ENCODE measurements at regions not wholly inside any gene's neighbourhood (a gene's known extent, or its start where the extent isn't known, plus 50 kb on each side); places are given as distances from the start of the nearest gene placed in this dataset.
"Not testable (repeated sequence)": the region's sequence is repeated elsewhere in the genome, so short reads cannot be mapped to it uniquely, and the experiment has no call there.

DNA sequence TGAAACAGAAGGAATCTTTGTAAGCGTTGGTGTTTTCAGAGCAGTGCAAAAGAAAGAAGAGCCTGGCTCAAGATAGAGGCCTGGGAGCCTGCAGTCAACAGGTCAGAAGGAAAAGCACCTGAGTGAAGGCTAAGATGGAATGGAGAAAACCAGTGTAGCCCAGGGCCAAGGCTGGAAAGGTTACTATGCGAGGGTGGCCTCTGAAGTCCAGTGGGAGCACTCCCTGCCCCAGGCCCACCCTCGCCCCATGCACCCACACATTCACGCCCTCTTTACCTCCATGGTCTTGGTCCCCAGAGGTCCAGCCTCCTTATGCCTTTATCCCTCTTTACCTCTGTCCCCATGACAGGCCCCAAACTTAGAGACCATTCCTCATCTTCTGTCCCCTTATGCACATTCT is 169.2 kb upstream of the ZNF644 start:
- no peaks in the 10 kb centered on the region for H3K36me3 ChIP-seq (ENCODE audit: low read depth)
- ATAC-seq (ENCODE audit: low read depth), result no peak

DNA sequence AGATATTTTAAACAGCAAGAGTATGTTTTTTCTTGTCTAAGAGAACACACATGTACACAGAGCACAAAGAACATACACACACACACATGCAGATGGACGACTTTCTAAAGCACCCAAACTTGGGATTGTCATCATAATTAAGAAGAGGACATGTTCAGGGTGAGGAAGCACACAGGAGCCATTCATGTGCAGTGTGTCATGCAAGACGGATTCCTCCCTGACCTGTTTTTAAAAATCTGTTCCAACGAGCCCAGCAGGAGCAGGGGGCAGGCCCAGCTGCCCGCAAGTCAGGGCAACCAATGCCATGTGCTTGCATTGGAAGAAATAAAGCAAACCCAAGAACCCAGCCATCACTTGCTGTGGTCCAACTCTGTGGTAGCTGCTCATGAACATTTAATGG is 167.3 kb upstream of the ZNF644 start:
- Histone ChIP-seq H3K27ac (ENCODE audit: poor library complexity, severe bottlenecking) (no peak overlapping the region), H3K27me3 (ENCODE audit: insufficient read depth, poor library complexity, severe bottlenecking) (no peaks in the 10 kb centered on the region), H3K9me3 (ENCODE audit: severe bottlenecking) (no peaks in the 10 kb centered on the region), H3K36me3 (ENCODE audit: low read depth) (no peaks in the 10 kb centered on the region), H3K4me3 (ENCODE audit: severe bottlenecking) (no peak overlapping the region), H3K4me1 (ENCODE audit: insufficient read depth, poor library complexity, severe bottlenecking) (no peaks in the 10 kb centered on the region)
- DNase-seq (ENCODE audit: low spot score), result no peak
- TF ChIP-seq, protein P1, sequence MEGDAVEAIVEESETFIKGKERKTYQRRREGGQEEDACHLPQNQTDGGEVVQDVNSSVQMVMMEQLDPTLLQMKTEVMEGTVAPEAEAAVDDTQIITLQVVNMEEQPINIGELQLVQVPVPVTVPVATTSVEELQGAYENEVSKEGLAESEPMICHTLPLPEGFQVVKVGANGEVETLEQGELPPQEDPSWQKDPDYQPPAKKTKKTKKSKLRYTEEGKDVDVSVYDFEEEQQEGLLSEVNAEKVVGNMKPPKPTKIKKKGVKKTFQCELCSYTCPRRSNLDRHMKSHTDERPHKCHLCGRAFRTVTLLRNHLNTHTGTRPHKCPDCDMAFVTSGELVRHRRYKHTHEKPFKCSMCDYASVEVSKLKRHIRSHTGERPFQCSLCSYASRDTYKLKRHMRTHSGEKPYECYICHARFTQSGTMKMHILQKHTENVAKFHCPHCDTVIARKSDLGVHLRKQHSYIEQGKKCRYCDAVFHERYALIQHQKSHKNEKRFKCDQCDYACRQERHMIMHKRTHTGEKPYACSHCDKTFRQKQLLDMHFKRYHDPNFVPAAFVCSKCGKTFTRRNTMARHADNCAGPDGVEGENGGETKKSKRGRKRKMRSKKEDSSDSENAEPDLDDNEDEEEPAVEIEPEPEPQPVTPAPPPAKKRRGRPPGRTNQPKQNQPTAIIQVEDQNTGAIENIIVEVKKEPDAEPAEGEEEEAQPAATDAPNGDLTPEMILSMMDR (IDR thresholded peaks at IDR 0.05; ENCODE audit: poor library complexity, severe bottlenecking), result no peak
- no peak for ATAC-seq (ENCODE audit: low read depth)

More for the DNA sequence above, 169.2 kb upstream of the ZNF644 start:
- H3K27ac ChIP-seq (ENCODE audit: poor library complexity, severe bottlenecking), result no peak overlapping the region
- H3K9me3 ChIP-seq (ENCODE audit: severe bottlenecking), result no peaks in the 10 kb centered on the region
- no peak overlapping the region for H3K4me3 ChIP-seq (ENCODE audit: severe bottlenecking)
- TF ChIP-seq, protein P1 (IDR thresholded peaks at IDR 0.05; ENCODE audit: poor library complexity, severe bottlenecking), result no peak
- no peaks in the 10 kb centered on the region for H3K27me3 ChIP-seq (ENCODE audit: insufficient read depth, poor library complexity, severe bottlenecking)
- no peak for DNase-seq (ENCODE audit: low spot score)
- no peaks in the 10 kb centered on the region for H3K4me1 ChIP-seq (ENCODE audit: insufficient read depth, poor library complexity, severe bottlenecking)

DNA sequence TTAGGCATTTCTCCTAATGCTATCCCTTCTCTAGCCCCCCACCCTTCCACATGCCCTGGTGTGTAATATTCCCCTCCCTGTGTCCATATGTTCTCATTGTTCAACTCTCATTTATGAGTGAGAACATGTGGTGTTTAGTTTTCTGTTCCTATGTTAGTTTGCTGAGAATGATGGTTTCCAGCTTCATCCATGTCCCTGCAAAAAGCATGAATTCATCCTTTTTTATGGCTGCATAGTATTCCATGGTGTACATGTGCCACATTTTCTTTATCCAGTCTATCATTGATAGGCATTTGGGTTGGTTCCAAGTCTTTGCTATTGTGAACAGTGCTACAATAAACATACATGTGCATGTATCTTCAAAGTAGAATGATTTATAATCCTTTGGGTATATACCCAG is 161.0 kb upstream of the ZNF644 start:
- DNase-seq (ENCODE audit: low spot score); H3K9me3 ChIP-seq (ENCODE audit: severe bottlenecking); H3K4me1 ChIP-seq (ENCODE audit: insufficient read depth, poor library complexity, severe bottlenecking); H3K4me3 ChIP-seq (ENCODE audit: severe bottlenecking); H3K36me3 ChIP-seq (ENCODE audit: low read depth); ATAC-seq (ENCODE audit: low read depth); H3K27ac ChIP-seq (ENCODE audit: poor library complexity, severe bottlenecking); H3K27me3 ChIP-seq (ENCODE audit: insufficient read depth, poor library complexity, severe bottlenecking): not testable (repeated sequence)

DNA sequence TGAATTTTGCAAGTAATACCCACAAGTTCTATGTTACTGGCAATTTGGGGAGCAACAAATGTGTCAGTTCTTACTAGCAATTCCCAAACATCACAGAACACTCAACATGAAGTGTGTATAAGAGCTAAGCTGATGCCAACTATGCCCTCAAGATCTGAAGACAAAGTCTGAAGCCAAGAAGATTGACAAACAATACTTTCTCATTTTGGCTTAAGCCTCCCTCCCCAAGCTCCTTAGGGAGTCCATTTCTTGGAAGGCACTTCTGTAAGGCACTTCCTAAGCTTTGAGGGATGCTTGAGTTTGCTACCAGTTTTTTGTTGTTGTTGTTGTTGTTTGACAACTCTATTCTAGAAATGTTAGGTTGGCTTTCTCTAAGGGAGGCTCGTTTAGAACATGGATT is 154.4 kb upstream of the ZNF644 start:
- TF ChIP-seq, protein P1 (IDR thresholded peaks at IDR 0.05; ENCODE audit: poor library complexity, severe bottlenecking), result no peak
- no peak for DNase-seq (ENCODE audit: low spot score)
- H3K27ac ChIP-seq (ENCODE audit: poor library complexity, severe bottlenecking), result no peak overlapping the region
- H3K27me3 ChIP-seq (ENCODE audit: insufficient read depth, poor library complexity, severe bottlenecking), result peaks cover 5% of the 10 kb centered on the region
- no peaks in the 10 kb centered on the region for H3K36me3 ChIP-seq (ENCODE audit: low read depth)
- no peaks in the 10 kb centered on the region for H3K9me3 ChIP-seq (ENCODE audit: severe bottlenecking)
- ATAC-seq (ENCODE audit: low read depth), result no peak
- H3K4me3 ChIP-seq (ENCODE audit: severe bottlenecking), result no peak overlapping the region
- no peaks in the 10 kb centered on the region for H3K4me1 ChIP-seq (ENCODE audit: insufficient read depth, poor library complexity, severe bottlenecking)

DNA sequence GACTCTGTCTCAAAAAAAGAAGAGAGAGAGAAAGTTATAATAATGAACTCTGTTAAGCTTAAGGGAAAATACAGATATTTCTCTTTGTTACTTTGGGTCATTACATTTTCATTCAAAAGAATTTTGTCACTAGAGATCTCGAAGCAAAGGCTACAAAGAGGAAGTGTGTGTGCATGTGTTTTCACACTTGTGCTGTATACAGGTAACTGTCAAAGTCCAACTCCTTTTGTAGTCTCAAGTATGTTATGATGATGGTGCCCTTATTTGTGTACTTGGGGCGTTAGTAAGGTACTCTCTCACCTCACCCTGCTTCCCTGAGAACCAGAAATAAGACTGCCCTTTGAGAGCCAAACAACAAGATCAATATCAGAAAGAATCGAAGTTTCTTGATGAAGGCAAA is 152.9 kb upstream of the ZNF644 start:
- H3K27me3 ChIP-seq (ENCODE audit: insufficient read depth, poor library complexity, severe bottlenecking), result peaks cover 5% of the 10 kb centered on the region
- H3K4me1 ChIP-seq (ENCODE audit: insufficient read depth, poor library complexity, severe bottlenecking), result no peaks in the 10 kb centered on the region
- no peak for DNase-seq (ENCODE audit: low spot score)
- TF ChIP-seq, protein P1 (IDR thresholded peaks at IDR 0.05; ENCODE audit: poor library complexity, severe bottlenecking), result no peak
- H3K27ac ChIP-seq (ENCODE audit: poor library complexity, severe bottlenecking), result no peak overlapping the region
- no peaks in the 10 kb centered on the region for H3K9me3 ChIP-seq (ENCODE audit: severe bottlenecking)
- ATAC-seq (ENCODE audit: low read depth), result no peak
- no peaks in the 10 kb centered on the region for H3K36me3 ChIP-seq (ENCODE audit: low read depth)
- no peak overlapping the region for H3K4me3 ChIP-seq (ENCODE audit: severe bottlenecking)

Data from RWPE2 (cell line).